Mammary epithelial cell (primary cell): ENCODE measurements at regions not wholly inside any gene's neighbourhood (a gene's known extent, or its start where the extent isn't known, plus 50 kb on each side); places are given as distances from the start of the nearest gene placed in this dataset.

Source experiments
- CTCF ChIP-seq, 2 donors: IDR thresholded peaks in 1 of 2; conservative IDR thresholded peaks in 1 of 2; 2 replicates each; pipeline ENCODE4 v1.5.1; 2011 to 2012; ENCODE audit warnings: inconsistent platforms in 2 of 2, low read length in 2 of 2, mild to moderate bottlenecking in 2 of 2, control low read depth in 1 of 2, low read depth in 1 of 2; ENCODE audit not compliant: insufficient read depth in 1 of 2; ENCODE audit errors: extremely low read depth in 1 of 2
- EZH2 ChIP-seq: IDR thresholded peaks from 2 replicates; pipeline ENCODE4 v1.6.1; 2012; ENCODE audit warnings: low read length, inconsistent platforms, borderline replicate concordance

DNA sequence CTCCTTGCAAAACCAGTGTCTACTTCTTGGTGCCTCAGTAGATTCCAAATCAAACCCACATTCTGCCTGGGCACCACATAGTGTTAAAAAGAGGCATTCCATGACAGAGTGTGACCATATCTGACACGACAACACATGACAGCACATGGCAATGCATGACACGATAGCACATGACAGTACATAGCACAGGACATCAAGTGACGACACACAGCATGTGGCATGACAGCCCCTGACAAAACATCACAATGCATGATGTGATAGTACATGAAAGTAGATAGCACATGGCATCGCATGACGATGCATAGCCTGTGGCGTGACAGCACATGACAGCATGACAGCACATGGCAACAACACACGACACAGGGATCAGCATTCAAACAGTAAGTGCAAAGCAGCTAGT is 845.9 kb upstream of the SALL3 start:
- no peak for TF ChIP-seq CTCF (conservative IDR thresholded peaks at IDR 0.05 in 1 of 2, IDR thresholded peaks at IDR 0.05 in 1 of 2; ENCODE audit: extremely low read depth in 1 of 2, insufficient read depth in 1 of 2, low read depth in 1 of 2, low read length in 2 of 2)
- no peak for TF ChIP-seq EZH2
